Endothelial cell of umbilical vein (primary cell): ENCODE measurements at regions not wholly inside any gene's neighbourhood (a gene's known extent, or its start where the extent isn't known, plus 50 kb on each side); places are given as distances from the start of the nearest gene placed in this dataset.

Source experiments
- BruUV-seq: library from RNA; stranded (reverse); fragments of 400-500 nt; replicated peaks from 2 replicates; lab custom pipeline; 2021; lab: Mats Ljungman, UMichigan
- CTCF ChIA-PET: fragments of 300-600, 350-600 bp; sonication (Branson Sonifier 250); formaldehyde crosslinking; loops from one replicate; lab custom pipeline; 2021; ENCODE audit warnings: antibody characterized with exemption, inconsistent platforms; lab: Charles Lee
- POLR2A ChIA-PET: fragments of 300-600, 350-600 bp; sonication (Branson Sonifier 250); formaldehyde crosslinking; loops from one replicate; lab custom pipeline; 2021; ENCODE audit warnings: antibody characterized with exemption, inconsistent platforms; lab: Charles Lee
- DNase-seq: peaks from one replicate; pipeline ENCODE4 v3.0.0-alpha.2; 2011; ENCODE audit warnings: low read depth, low spot score
- FAIRE-seq: peaks from 2 replicates; lab custom pipeline; 2011; peaks lifted over from hg19 to GRCh38; lab: Jason Lieb, UNC
- H2AFZ ChIP-seq: 2 replicates; pipeline ENCODE4 v1.6.0; 2012; ENCODE audit warnings: low read depth, low read length, control low read depth, inconsistent platforms
- H3K27ac ChIP-seq: 2 replicates; pipeline ENCODE4 v1.5.1; 2011; ENCODE audit warnings: low read depth, mild to moderate bottlenecking, control low read depth, low read length, moderate library complexity; ENCODE audit not compliant: insufficient read depth
- H3K27me3 ChIP-seq, 2 experiments: 2 replicates each; pipeline versions ENCODE4 v1.6.0 to v1.6.1; 2011; ENCODE audit warnings: low read length in 2 of 2, mixed read lengths in 1 of 2; ENCODE audit not compliant: control insufficient read depth in 2 of 2, insufficient read depth in 2 of 2
- H3K36me3 ChIP-seq, 2 experiments: 2 replicates in 1 of 2; 3 replicates in 1 of 2; pipeline ENCODE4 v1.5.1; 2011; ENCODE audit warnings: low read length in 2 of 2, mild to moderate bottlenecking in 1 of 2, moderate library complexity in 1 of 2; ENCODE audit not compliant: control insufficient read depth in 2 of 2, insufficient read depth in 2 of 2; ENCODE audit errors: extremely low read depth in 1 of 2
- H3K4me1 ChIP-seq: 3 replicates; pipeline ENCODE4 v1.5.1; 2011; ENCODE audit warnings: mild to moderate bottlenecking, low read length; ENCODE audit not compliant: control insufficient read depth, insufficient read depth; ENCODE audit errors: extremely low read depth
- H3K4me2 ChIP-seq: 2 replicates; pipeline ENCODE4 v1.6.1; 2011; ENCODE audit warnings: low read length, control low read depth, mixed read lengths; ENCODE audit not compliant: insufficient read depth
- H3K4me3 ChIP-seq, 3 experiments: fragments of 200-600 bp in 1 of 3; sonication (generic), shearing (Covaris generic) in 1 of 3; replicated peaks in 1 of 3; 2 replicates each; pipeline ENCODE4 v1.5.1; 2011 to 2016; ENCODE audit warnings: control low read depth in 3 of 3, low read length in 3 of 3, mild to moderate bottlenecking in 2 of 3, inconsistent platforms in 1 of 3, low read depth in 1 of 3, moderate library complexity in 1 of 3; ENCODE audit not compliant: insufficient read depth in 1 of 3
- H3K79me2 ChIP-seq: 2 replicates; pipeline ENCODE4 v1.6.0; 2012; ENCODE audit warnings: low read length, inconsistent platforms; ENCODE audit not compliant: control insufficient read depth, insufficient read depth
- H3K9ac ChIP-seq: replicated peaks from 2 replicates; pipeline ENCODE3; 2011; ENCODE audit warnings: low read length, control low read depth; ENCODE audit not compliant: insufficient read depth; ENCODE audit errors: extremely low read depth
- H3K9me1 ChIP-seq: replicated peaks from 3 replicates; pipeline ENCODE4 v1.6.0; 2011; ENCODE audit warnings: mild to moderate bottlenecking, low read length; ENCODE audit not compliant: control insufficient read depth, insufficient read depth; ENCODE audit errors: extremely low read depth
- H3K9me3 ChIP-seq: replicated peaks from 2 replicates; pipeline ENCODE4 v1.5.1; 2012; ENCODE audit warnings: low read length, inconsistent platforms; ENCODE audit not compliant: control insufficient read depth, insufficient read depth
- H4K20me1 ChIP-seq: replicated peaks from 2 replicates; pipeline ENCODE3; 2011; ENCODE audit warnings: mild to moderate bottlenecking, low read length; ENCODE audit not compliant: control insufficient read depth, insufficient read depth; ENCODE audit errors: extremely low read depth
- EZH2 ChIP-seq: IDR thresholded peaks from 2 replicates; pipeline ENCODE4 v1.6.1; 2012; ENCODE audit warnings: borderline replicate concordance, low read depth, mild to moderate bottlenecking, moderate library complexity, low read length, inconsistent platforms; ENCODE audit not compliant: severe bottlenecking
- FOS ChIP-seq: IDR thresholded peaks from 2 replicates; pipeline ENCODE4 v1.6.1; 2011; ENCODE audit warnings: mild to moderate bottlenecking, low read length, moderate library complexity, borderline replicate concordance; ENCODE audit not compliant: insufficient read depth
- GATA2 ChIP-seq: IDR thresholded peaks from 2 replicates; pipeline ENCODE4 v1.7.0; 2011; ENCODE audit warnings: low read depth, mild to moderate bottlenecking, moderate library complexity, mixed read lengths, low read length; ENCODE audit not compliant: insufficient read length, insufficient read depth
- JUN ChIP-seq: IDR thresholded peaks from 2 replicates; pipeline ENCODE4 v1.6.1; 2011; ENCODE audit warnings: borderline replicate concordance, low read depth; ENCODE audit not compliant: insufficient read length, insufficient read depth
- MAX ChIP-seq: IDR thresholded peaks from 2 replicates; pipeline ENCODE4 v1.6.1; 2011; ENCODE audit not compliant: insufficient read depth, insufficient read length
- MYC ChIP-seq: IDR thresholded peaks from one replicate; pipeline ENCODE4 v1.6.1; 2011; ENCODE audit warnings: mild to moderate bottlenecking, low read depth, low read length
- POLR2A ChIP-seq: IDR thresholded peaks from 2 replicates; pipeline ENCODE4 v1.6.1; 2012; ENCODE audit warnings: low read depth, mild to moderate bottlenecking, control low read depth, low read length
- POLR2AphosphoS5 ChIP-seq: IDR thresholded peaks from 2 replicates; pipeline ENCODE4 v1.6.1; 2012; ENCODE audit warnings: low read depth, mild to moderate bottlenecking, control low read depth, low read length, moderate library complexity; ENCODE audit not compliant: insufficient read depth
- dilution Hi-C: fragments of 300-500 bp; cut with MboI; formaldehyde crosslinking; loops from one replicate; pipeline ENCODE4 v1.15.0; 2019; ENCODE audit warnings: low sequenced_read_pairs; ENCODE audit not compliant: extremely low pct_ligation_motif_present
- intact Hi-C: fragments of 100-400 bp; cut with micrococcal nuclease; formaldehyde crosslinking; loops from one replicate; pipeline ENCODE4 v1.10.0; 2022
- TF ChIP-seq, protein P1 (sequence below), 2 donors: IDR thresholded peaks; 1 replicate in 1 of 2; 2 replicates in 1 of 2; pipeline ENCODE4 v1.5.1; 2011; ENCODE audit warnings: low read length in 2 of 2, mild to moderate bottlenecking in 2 of 2, moderate library complexity in 2 of 2, control low read depth in 1 of 2, inconsistent platforms in 1 of 2, low read depth in 1 of 2; ENCODE audit not compliant: insufficient read depth in 1 of 2; ENCODE audit errors: extremely low read depth in 1 of 2

- Histone ChIP-seq H3K9me1 (no peaks in the 10 kb centered on the region), H4K20me1 (no peaks in the 10 kb centered on the region), H3K27me3 (no peaks in the 10 kb centered on the region), H3K4me1 (no peaks in the 10 kb centered on the region), H3K4me3 (no peak overlapping the region), H3K36me3 (no peaks in the 10 kb centered on the region), H3K79me2 (no peaks in the 10 kb centered on the region), H3K4me2 (no peak overlapping the region), H3K9ac (no peak overlapping the region), H3K27ac (no peak overlapping the region), H3K9me3 (no peaks in the 10 kb centered on the region), H2AFZ (no peak overlapping the region)
- CTCF ChIA-PET, result no interaction called here
- BruUV-seq, result no TSS peak
- dilution Hi-C loops, result no loop called here
- FAIRE-seq (no peak), DNase-seq (no peak)
- POLR2A ChIA-PET, result no interaction called here
- TF ChIP-seq MYC, result no peak
- no peak for TF ChIP-seq EZH2
- no peak for TF ChIP-seq JUN
- TF ChIP-seq, protein P1, sequence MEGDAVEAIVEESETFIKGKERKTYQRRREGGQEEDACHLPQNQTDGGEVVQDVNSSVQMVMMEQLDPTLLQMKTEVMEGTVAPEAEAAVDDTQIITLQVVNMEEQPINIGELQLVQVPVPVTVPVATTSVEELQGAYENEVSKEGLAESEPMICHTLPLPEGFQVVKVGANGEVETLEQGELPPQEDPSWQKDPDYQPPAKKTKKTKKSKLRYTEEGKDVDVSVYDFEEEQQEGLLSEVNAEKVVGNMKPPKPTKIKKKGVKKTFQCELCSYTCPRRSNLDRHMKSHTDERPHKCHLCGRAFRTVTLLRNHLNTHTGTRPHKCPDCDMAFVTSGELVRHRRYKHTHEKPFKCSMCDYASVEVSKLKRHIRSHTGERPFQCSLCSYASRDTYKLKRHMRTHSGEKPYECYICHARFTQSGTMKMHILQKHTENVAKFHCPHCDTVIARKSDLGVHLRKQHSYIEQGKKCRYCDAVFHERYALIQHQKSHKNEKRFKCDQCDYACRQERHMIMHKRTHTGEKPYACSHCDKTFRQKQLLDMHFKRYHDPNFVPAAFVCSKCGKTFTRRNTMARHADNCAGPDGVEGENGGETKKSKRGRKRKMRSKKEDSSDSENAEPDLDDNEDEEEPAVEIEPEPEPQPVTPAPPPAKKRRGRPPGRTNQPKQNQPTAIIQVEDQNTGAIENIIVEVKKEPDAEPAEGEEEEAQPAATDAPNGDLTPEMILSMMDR (IDR thresholded peaks at IDR 0.05; ENCODE audit: extremely low read depth in 1 of 2, insufficient read depth in 1 of 2, low read depth in 1 of 2, low read length in 2 of 2), result no peak
- TF ChIP-seq MAX, result no peak
- TF ChIP-seq POLR2AphosphoS5, result no peak
- TF ChIP-seq FOS, result no peak
- no peak for TF ChIP-seq POLR2A
- no peak for TF ChIP-seq GATA2
- intact Hi-C loops, result no loop called here
Observed at GRCh38 chr7:109868215-109868860, 1222.6 kb upstream of the LRRN3 start.
